Stimulated activated CD4-positive, alpha-beta T cell treated with anti-CD3 and anti-CD28 coated beads, Interleukin-15, amount 100 ng/mL, for 24 hours (primary cell): ENCODE measurements at regions not wholly inside any gene's neighbourhood (a gene's known extent, or its start where the extent isn't known, plus 50 kb on each side); places are given as distances from the start of the nearest gene placed in this dataset.
"Not testable (repeated sequence)": the region's sequence is repeated elsewhere in the genome, so short reads cannot be mapped to it uniquely, and the experiment has no call there.

Experiments
- DNase-seq: peaks from one replicate; pipeline ENCODE4 v3.0.0-alpha.2; 2020

DNA sequence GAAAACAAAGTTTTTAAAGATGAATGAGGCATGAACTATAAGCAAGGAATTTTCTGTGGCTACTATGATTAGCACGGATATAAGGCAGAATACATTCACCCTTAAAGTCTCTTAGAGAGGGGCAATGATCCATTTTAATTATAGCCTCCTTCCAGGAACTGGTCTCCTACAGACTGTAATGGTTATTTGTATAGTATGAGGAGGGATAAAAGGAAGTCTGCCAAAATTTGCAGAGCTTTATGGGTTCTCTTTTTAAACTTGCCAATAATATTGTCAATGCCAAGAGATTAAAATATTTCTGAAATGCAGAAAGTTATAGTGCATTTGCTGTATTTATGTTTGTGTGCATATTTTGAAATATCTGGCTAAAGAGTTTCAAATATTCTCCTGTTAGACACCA is 271.4 kb upstream of the LUZP2 start:
- DNase-seq = no peak

GRCh38 chr11:24226606-24227005 is 270.2 kb upstream of the LUZP2 start:
- DNase-seq = no peak

GRCh38 chr11:24233041-24233440 is 263.8 kb upstream of the LUZP2 start:
- no peak for DNase-seq

DNA sequence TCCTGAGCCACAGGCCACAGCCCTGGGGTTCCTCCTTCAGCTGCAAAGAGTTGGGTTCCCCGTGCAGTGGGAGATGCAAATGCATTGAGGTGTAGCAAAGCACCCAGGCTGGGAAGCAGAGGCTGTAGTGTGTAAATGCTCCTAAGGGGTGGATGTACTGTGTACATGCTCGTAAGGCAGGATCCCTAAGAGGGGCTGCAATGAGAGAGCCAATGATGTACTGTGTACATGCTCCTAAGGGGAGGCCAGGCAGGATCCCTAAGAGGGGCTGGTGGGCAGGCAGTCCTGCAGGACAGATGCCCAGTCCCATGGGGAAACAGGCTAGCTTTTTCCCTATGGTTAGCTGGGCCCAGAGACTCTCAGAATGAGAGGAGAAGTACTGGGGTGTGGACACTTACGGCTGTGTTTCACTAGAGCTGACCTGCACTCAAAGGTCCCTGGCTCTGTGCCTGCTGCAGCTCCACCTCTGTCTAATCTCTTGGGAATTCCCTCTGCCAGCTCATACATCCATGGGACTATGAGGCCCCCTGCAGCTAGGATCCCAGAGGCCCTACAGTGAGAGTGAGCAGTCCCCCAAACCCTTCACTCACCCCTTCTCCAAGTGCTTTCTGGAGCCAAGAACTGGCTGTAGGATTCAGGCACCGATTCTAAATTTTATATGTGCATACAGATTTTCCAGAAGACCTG is 261.9 kb upstream of the LUZP2 start:
- DNase-seq = no peak

GRCh38 chr11:24238771-24239645 is 257.8 kb upstream of the LUZP2 start:
- DNase-seq = no peak

DNA sequence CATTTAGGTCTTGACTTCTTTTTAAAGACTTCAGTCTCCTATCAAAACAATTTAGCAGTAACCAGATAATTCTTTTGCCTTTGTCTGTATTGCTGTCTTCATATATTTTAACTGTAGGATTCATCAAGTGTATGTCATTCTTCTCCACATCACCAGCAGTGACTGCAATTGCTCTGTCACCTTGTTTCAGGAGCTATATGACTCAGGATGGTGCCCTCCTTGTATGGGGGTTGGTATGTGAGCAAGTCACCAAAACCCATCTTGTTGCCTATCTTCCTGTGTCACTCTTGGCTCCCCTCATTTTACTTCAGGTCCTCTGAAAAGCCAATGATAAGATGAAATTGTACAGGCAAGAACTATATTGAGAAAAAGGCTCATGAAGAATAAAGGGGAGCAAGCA is 256.9 kb upstream of the LUZP2 start:
- no peak for DNase-seq

- DNase-seq = no peak
These were observed 256.2 kb upstream of the LUZP2 start for GRCh38 chr11:24240496-24241175.

- DNase-seq = no peak
These were observed 250.1 kb upstream of the LUZP2 start for GRCh38 chr11:24246715-24247114.

DNA sequence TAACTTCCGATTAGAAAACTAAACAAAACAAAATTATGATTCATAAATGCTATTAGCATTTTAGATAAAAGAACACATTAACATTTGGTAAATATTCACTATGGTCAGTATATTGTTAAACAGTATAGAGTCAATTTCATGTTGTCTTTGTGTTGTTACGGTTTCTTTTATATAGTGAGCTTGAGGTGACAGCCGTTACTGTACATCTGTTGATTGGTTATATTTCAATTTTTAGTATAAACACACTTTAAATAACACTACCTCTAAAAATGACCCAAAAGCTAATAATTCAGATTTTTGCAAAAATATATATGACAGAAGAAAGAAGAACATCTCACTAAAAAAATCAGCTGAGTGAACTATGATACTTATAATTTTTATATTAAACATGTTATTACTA is 249.0 kb upstream of the LUZP2 start:
- no peak for DNase-seq

GRCh38 chr11:24249921-24250320 is 246.9 kb upstream of the LUZP2 start:
- DNase-seq = no peak

DNA sequence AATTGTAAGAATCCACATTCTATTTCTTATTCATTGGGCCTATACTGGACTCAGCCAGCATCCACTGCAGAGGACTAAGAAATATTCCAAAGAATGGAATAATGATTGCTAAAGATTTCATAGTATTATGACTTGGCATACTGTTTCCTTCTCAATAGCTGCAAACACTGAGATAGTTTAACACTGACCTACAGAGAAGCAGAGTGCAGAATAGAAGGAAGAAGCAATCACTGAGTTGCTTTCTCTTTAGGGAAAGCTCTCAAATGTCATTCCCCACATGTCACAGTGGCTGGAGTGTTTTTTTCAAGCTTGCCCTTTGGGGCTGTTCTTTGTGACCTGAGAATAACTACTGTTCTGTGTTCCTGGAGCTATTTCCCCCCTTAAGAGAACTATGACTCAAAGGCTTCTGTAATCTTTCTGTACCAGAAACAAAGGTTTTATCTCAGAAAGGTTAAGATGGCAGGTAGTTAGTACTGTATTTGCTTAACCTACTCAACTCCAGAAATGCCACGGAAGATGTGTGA is 243.6 kb upstream of the LUZP2 start:
- DNase-seq = no peak

DNA sequence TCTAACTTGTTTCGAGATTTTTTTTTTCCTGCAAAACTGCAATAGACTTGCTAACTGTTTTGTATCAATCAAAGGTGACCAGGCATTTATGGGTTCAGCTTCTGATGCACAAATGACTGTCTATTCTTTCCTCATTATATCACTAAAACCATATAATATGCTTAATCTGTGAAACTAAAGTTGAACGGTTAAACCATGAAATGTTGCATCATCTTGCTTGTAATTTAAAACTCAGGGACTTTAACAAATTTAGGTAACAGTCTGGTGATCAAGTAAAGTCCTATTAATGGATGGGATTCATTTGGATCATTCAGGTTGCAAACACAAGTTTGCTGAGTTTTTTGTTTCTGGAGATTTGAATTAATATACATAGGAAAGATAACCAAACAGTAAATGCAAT is 232.0 kb upstream of the LUZP2 start:
- no peak for DNase-seq

GRCh38 chr11:24267014-24267413 is 229.8 kb upstream of the LUZP2 start:
- DNase-seq = no peak

- no peak for DNase-seq
These were observed 225.1 kb upstream of the LUZP2 start for GRCh38 chr11:24271798-24272197.

- DNase-seq = not testable (repeated sequence)
These were observed 222.6 kb upstream of the LUZP2 start for GRCh38 chr11:24274214-24274781.

DNA sequence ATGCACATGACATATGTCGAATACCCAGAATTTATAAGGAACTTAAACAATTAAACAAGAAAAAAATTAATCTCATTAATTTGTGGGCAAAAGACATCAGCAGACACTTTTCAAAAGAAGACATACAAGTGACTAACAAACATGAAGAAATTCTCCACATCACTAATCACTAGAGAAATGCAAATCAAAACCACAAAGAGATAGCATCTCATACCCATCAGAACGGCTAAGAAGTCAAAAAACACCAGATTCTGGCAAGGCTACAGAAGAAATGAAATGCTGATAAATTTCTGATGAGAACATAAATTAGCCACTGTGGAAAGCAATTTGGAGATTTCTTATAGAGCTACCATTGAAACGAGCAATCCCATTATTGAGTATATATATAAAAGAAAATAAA is 210.6 kb upstream of the LUZP2 start:
- DNase-seq = no peak

DNA sequence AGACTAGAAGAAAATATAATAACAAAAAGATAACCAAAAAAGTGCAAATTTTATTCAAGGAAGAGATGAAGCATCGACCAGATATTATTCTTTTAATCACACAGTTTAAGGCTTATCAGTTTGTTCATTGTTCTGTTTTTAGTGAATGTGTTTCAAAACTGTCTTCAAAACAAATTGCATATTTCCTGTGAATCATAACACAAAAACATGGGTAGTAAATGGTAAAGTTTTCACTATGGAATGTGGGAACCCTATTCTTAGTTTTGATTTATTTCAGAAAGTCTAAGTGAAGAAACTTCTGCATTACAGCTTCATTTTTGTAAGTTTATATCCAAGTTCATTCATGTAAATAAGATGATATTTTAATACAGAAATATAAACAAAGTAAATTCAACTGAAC is 207.6 kb upstream of the LUZP2 start:
- no peak for DNase-seq

DNA sequence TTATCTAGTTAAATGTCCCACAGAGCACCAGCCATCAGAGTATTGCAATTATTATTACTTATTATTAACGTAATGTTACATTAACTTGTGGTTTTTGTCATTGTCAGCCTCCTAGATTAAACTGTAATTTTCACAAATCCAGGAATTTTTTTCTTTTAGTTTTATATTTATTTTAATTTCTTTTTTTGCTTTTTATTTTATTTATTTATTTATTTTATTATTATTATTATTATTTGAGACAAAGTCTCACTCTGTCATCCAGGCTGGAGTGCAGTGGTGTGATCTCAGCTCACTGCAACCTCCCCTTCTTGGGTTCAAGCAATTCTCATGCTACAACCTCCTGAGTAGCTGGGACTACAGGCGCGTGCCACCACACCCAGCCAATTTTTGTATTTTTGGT is 202.9 kb upstream of the LUZP2 start:
- DNase-seq = no peak

DNA sequence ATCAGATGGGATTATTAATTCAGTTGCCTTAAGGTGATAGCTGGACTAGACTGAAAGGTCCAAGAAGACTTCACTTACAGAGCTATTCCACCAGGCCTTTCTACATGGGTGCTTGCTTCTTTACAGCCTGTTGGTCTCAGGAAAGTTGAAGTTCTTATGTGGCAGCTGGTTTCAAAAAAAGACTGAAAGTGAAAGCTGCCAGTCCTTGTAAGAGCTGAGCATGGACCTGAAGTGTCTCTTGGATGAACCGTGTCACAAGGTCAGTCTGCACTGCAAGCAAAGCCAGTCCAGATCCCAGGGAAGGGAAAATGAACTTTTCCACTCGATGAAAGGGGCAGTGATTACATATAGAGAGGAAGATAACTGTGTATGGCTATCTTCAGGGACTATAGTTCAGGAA is 201.5 kb upstream of the LUZP2 start:
- DNase-seq = no peak

- DNase-seq = no peak
These were observed 199.4 kb upstream of the LUZP2 start for GRCh38 chr11:24297461-24297860.

GRCh38 chr11:24298146-24298545 is 198.7 kb upstream of the LUZP2 start:
- no peak for DNase-seq

DNA sequence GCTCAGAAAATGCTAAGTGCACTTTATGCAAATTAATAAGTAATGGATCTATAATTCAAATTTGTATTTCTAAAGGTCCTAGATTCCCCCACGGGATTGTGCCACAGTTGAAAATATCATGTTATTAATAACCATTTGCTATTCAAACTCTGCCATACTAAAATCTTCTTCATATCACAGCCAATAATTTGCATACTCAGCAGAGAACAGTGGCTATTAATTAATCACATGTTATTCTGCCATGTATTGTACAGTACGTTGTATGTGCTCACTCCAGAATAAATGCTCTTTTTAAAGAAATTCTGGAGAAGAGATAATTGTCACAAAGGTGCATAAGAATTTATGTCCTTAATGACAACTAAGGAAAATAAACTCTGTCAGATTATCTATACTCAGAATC is 184.9 kb upstream of the LUZP2 start:
- no peak for DNase-seq
